Activated CD4-positive, CD25-positive, alpha-beta regulatory T cell treated with anti-CD3 and anti-CD28 coated beads, Interleukin-2, amount 50 U/mL, for 72 hours (primary cell): ENCODE measurements at regions not wholly inside any gene's neighbourhood (a gene's known extent, or its start where the extent isn't known, plus 50 kb on each side); places are given as distances from the start of the nearest gene placed in this dataset.
"Not testable (repeated sequence)": the region's sequence is repeated elsewhere in the genome, so short reads cannot be mapped to it uniquely, and the experiment has no call there.

Experiments used
- DNase-seq: peaks from one replicate; pipeline ENCODE4 v3.0.0; 2021

DNA sequence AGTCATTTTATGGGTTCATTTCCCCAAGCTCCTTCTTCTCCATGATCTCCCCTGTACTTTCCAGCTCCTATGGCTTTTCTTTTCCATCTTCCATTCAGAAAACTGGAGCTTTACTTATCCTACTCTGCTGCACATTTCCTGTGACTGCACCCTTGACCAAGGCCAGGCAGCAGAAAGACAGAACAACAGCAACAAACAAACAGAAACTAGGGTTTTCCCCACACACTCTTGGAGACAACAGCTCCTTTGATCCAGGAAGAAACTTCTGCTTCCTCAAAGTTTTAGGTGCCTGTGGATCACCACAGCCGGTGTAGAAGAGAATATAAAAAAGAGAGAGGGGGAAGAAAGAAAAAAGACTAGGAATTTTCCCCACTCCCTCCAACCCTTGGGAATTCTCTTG lies 342.3 kb upstream of the CFAP20DC start:
- no peak for DNase-seq

DNA sequence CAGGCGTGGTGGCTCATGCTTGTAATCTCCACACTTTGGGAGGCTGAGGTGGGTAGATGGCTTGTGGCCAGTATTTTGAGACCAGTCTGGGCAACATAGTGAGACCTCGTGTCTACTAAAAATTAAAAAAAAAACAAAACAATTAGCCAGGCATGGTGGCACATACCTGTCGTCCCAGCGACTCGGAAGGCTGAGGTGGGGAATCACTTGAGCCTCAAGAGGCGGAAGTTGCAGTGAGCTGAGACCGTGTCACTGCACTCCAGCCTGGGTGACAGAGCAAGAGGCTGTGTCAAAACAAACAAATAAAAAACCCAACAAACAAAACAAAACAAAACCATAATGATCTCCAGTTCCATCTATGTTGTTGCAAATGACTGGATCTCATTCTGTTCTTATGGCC lies 341.3 kb upstream of the CFAP20DC start:
- DNase-seq = no peak

DNA sequence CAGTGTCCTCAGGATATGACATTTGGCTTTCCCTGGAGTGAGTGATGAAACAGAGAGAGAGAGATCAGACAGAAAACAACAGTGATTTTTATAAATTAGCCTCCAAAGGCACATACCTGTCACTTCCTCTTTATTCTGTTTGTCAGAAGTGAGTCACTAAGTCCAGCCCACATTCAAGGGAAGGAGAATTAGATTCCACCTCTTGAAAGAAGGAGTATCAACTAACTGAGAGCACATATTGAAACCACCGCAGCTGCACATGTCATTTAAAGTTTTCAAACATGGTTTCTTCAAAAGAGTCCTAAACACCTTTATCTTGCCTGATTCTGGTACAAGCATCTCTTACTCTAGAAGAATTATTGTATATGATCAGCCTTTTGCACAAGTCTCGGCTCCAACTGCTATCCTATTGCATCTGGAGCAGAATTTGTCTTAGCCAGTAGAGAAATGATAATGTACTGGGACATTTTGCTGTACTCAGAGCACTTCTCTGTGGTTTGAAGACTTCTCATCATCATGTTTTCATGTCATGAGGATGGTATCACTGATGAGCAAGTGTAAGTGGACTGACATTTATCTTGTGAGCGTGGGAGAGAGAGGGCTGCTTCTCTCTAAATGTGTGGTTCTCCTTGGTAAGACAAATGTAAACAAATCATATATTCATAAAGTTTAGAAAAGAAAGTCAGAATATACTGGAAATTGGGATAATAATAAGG lies 338.9 kb upstream of the CFAP20DC start:
- no peak for DNase-seq

DNA sequence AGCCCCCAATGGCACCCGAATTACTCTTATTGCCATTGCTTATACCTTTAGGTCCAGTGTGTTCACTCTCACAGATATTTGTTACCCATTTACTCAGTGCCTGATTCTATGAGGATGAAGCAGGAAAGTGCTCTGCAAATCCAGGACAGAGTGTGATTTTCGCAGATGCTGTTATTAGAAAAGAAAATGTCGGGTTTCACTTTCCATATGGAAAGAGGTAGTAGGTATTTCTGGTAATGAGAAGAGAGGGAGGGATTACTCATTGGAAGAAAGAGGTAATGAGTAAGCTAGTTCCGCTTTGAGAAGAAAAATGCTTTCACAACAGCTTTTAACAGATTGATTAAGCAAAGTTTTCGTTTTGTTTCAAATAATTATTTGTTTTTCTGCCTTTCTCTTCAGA lies 336.3 kb upstream of the CFAP20DC start:
- DNase-seq = no peak

DNA sequence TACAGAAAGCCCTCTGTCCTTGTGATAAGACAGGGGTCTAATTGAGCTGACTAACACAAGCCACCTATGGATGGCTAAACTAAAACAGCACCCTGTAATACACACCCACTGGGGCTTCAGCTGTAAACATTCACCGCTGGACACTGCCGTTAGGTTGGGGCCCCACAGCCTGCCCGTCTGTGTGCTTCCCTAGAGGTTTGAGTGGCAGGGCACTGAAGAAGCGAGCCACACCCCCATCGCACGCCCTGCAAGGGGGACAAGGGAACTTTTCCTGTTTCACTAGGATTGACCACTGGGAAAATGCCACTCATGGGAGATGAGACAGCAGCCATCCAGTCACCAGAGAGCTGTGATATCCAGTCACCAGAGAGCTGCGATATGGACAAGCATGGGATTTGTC lies 335.7 kb upstream of the CFAP20DC start:
- DNase-seq = no peak

DNA sequence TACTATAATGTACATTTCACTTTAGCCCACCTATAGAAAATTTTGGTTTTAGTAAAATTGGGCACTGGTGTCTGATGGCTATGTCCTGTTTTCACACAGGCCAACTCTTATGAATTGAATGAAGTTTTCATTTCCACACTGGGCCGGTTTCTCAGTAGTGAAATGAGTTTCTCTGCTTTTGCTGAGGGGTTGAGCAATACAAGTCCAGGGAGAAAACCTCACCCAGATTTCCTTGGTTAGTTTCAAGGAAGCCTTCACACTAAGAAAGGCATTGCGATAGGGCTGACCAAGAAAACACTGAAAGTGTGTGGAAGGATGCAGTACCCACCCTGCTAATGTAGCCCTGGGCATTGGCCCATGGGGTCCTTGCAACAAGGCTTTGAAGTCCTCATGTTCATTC lies 331.5 kb upstream of the CFAP20DC start:
- DNase-seq = no peak

DNA sequence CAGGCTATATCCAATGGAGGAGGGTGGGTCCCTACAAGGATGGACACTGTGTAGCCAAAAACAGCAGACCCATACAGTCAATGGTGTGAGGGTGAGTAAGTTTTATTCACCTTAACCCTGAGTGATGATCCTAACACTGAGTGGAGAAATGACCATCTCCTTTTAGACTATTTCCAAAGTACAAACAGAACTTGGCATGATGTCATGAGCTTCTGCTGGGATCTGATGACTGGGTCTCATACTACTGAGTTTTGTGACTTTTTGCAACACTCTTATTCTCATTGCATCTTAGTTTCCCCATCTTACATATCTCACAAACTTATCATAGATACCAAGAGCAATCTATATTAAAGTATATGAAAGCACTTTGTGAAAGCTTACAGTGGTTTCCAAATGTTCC lies 330.3 kb upstream of the CFAP20DC start:
- no peak for DNase-seq

DNA sequence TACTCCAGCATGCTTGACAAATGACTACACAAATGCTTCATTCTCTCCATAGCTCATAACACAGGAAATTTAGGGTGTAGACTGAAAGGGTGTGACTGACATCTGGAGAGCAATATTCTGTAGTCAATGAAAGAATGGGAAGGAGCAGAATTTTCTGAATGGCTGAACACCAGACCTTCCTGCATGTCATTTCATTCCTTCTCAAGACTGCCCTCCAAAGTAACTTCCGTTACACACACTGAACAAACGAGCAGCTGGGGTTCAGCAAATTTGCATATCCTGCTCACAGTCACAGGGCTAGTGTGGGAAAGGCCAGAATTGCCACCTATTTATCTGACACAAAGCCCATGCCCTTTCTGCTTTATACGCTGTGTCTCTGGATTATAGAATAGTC lies 325.0 kb upstream of the CFAP20DC start:
- DNase-seq = no peak

DNA sequence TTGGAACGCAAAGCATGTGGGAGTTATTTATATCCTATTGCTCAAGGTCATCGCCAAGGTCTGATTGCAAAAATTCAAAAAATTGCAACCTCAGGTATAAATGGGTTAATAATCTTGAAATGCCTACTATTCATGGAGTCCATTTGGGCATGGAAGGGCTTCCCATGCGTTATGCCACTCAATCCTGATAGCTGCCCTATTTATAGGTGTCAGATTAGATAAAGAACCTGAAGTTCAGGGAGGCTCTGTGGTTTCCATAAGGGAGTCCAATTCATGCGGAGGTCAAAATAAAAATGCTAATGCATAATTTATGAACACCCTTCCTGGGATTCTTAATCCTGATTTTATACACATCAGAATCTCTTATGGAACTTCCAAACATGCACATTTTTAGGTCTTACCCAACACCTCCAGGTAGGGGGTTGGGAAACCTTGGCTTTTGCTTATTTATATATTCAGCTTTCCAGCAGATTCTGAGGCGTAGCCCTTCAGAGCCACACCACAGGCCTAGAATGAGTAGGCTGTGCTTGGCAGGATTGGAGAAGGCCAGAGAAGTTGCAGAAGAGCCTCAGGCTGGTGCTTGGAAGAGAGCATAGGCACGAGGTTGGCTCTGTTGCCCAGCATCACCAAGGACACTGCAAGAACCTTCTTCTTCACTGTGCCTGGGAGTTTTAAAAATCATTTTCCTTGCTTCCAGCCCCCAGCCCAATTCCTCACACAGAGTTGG lies 324.4 kb upstream of the CFAP20DC start:
- DNase-seq = no peak

DNA sequence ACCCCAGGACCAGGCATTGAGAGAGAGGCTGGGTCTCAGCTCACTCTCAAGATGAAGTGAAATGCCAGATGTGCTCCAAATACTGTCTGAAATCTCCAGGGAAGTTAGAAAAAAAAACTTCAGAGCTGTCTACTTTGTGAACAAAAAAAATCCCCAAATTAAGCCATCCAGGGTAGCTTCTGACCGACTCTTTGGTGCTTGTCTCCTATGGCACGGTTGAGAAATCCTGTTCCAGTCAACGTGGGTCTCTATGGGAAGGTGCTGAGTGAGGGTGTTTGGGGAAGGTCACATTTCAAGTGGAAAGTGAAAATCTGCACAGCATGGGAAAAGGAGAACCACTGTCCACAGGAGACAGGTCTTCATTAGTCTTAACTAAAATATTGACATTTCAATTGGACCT lies 322.5 kb upstream of the CFAP20DC start:
- DNase-seq = no peak

DNA sequence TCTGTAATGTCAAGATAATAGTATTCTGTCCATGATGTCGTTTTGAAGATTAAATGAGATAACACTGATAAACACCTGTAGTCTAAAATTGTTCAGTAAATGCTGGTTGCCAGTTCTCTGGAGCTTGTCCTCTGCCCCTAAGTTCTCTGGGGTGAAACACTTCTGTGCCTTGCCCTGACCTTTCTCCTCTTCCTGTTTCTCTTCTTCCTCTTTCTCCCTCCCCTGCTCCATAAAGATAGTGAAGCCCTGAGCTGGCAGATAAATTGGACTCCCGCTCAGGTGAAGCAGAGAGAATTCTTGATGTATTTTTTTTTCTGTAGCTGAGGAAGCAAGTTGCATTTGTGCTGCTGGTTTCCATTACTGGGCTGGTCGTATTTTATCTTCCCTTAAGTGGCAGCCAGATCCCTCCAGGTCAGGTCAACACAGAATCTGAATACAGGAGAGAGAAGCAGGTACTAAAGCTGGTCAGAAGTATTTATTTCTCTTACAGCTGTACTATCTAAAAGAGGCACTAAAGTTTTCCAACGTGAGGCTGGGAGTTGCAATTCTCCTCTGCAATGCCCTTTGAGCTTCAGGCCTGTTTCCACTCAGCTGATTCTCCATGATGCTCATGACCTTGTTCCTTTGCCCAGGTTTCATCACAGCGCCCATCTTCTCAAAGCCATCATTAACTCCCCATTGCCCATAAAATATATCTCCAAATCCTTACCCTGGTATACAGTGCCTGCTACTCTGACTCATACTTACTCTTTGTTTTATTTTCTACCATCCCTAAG lies 319.3 kb upstream of the CFAP20DC start:
- no peak for DNase-seq

DNA sequence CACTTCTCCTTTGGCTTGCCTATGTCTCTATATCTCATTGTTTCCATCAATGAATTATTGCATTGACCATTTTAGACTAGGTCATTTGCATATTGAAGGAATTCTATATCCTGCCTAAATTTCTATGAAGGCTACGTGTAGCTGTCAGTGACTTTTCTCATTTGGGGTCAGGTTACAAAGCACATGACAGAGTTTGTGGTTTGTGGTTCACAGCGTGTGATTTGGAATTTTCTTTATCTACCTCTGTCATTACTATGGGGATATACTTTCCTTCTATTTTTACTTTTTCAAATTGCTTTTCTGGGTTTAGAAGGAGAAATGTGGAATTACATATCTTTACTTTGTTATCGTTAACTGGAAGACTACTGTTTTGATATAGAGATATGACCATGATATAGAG lies 317.3 kb upstream of the CFAP20DC start:
- no peak for DNase-seq

DNA sequence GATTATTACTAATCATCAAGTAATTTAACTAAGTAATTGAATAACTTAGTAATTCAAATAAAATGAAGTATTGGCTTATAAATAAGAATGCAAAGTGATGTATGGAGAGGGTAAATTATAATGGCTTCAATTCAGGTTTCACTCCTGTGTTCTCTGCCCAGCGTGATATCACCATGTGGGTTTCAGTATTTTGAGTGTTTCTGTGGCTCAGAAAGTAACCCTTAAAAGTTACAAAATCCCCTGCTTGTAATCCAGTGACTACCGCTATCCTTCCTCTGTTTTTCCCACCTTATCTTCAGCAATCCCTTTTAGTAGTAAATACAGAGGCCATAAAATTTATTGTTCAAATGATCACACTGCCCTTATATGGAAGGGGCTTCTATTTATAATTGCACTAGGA lies 316.4 kb upstream of the CFAP20DC start:
- no peak for DNase-seq

DNA sequence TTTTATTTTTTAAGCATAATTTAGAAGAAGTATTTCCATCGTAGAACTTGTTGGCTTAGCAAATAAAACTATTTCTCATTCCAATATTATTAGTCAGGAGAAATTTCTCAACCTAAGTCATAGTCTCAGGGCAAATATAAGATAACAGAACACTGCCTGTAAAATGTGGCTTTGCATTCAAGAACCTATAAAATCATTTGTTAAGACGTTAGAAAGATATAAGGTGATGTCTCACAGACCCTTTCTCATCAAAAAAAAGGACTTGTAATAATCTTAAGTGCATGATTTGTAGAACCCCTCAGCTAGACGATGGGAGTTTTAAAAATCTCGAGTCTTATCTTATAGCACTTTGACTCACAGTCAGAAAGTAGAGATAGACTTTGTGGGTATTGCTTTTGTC lies 314.7 kb upstream of the CFAP20DC start:
- no peak for DNase-seq

DNA sequence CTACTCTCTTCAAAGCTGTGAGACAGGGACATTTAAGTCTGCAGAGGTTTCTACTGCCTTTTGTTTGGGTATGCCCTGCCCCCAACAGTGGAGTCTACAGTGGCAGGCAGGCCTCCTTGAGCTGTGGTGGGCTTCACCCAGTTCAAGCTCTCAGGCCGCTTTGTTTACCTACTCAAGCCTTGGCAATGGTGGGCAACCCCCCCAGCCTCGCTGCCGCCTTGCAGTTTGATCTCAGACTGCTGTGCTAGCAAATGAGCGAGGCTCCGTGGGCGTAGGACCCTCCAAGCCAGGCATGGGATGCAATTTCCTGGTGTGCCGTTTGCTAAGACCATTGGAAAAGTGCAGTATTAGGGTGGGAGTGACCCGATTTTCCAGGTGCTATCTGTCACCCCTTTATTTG lies 310.5 kb upstream of the CFAP20DC start:
- DNase-seq = not testable (repeated sequence)

DNA sequence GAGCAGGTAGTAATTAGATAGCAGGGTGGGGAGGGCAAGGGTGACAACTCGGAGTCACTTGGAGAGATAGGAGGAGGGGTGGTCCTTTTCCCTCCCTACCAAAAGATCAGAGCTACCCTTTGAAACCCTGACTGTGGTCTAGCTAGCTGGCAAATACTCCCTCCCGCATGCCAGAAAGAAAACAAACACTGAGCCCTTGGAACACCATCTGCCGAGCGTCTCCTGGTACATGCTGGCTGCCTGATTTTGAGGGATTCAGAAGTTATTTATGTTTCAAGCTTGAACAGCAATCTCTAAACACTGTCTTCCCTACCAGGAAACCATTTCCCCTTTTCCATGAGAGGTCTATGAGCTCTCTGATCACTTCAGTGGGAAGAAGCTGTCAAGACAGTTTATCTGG lies 291.6 kb upstream of the CFAP20DC start:
- DNase-seq = no peak

DNA sequence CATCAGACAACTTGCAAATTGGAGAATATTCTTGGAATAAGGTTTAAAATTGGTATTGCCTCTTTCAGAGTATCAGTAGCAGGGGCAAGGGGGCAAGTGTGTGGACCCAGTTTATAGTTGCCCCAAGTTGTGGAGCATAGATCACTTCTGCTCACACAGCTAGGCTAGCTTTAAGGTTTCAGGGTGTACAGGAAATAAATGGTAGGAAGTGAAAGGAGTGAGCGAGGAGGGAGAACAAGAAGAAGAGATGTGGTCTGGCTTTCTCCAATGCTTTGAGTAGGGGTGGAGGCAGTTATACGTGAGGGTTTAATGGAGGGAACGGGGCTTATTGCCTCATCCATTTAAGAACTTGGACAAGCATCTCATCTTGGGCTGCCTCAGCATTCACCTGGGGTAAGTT lies 290.0 kb upstream of the CFAP20DC start:
- DNase-seq = no peak

DNA sequence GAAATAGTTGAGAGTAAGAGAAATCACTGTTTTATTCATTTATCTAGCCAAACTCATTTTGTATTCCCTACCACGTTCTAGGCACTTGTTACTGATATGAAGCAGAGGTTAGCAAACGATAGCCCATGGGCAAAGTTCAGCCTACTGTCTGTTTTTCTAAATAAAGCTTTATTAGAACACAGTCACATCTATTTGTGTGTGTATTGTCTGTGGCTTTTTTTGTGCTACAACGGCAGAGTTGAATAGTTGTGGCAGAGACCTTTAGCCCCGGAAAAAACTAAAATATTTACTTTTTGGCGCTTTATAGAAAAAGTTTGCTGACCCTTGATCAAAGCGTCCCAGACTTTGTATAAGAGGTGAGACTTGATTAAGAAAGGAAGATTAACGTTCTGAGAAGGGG lies 289.1 kb upstream of the CFAP20DC start:
- DNase-seq = no peak

DNA sequence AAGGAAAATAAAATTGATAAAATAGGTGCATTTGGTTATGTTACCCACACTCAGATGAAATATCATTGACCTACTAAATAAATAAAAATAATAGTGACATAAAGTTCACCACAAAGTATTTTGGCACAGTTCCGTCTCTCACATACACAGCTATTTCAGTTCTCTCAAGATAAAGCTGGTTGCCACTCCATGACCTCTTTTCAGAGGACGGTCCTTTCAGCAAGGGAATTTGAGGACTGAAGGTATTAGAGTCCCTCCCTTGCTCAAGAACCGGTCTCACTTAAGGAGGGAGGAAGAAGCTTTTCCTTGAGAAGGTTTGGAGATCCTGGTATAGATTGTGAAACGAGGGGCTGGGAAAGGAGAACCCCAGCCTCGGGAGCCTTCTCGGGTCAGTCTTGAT lies 285.5 kb upstream of the CFAP20DC start:
- no peak for DNase-seq

DNA sequence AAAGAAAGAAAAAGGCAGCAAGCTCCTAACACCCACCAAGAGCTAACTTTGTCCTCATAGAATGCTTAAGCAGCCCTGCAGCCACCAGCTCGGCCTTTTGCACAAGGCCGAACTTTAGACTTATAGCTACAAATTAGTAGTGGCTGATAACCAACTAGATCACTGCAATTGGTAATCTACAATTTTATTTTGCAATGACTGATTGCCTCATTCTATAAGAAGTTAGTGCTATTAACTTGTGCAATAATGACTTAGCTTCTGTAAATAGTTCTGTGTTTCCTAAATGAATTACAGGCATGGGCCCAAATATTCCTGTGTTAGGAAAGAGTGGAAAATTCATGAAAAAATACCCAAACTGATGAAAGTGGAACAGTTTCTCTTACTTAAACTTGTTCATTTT lies 284.8 kb upstream of the CFAP20DC start:
- no peak for DNase-seq

DNA sequence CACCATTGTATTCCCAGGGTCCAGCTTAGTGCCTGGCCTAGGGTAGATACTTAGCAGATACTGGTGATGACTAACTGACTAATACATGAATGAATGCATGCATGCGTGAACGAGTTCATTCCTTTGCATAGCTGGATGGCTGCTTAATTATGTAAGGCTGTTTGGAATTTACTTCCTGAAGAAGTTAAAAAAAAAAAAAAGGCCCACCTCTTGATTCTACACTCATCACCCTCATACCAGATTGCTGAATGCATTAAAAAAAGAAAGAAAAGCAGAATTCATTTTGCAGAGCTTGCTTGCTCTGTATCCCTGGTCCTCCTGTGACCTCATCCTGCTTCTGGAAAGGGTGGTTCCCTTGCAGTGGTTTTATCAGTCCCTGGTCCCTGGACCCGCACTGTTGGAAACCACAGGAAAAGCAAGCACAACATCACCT lies 277.6 kb upstream of the CFAP20DC start:
- no peak for DNase-seq

DNA sequence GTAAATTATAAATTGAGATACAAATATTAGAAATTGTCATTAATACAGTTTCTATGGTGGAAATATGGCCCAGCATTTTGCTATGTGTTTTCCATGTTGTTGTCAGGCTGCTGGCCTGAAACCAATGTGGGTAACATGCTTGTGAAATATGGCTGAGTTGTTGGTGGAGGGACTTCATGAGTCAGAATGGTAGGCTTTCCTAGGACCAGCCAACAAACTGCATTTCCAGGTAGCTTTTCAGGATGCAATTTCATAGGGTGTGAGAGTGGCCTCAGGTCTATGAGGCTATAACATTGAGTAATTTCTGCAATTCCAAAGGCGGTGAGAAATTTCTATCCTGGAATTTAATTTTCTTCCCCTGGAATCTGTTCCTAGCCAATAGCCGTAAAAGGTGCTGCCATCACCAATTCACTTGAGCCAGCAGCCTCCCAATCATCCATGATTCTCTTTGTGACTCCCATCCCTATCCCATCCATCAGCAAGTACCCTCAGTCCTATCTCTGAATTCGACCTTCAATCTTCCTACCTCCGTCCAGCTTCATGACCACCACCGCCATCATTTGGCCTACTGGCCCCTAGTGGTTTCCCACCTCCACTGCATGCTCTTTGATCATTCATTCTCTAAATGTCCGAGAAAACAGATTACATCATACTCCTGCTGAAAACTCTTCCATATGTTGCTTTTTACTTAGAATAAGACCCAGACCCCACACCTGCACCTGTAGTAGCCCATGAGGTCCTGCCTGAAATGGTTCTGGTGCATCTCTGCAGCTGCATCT lies 276.6 kb upstream of the CFAP20DC start:
- DNase-seq = no peak

DNA sequence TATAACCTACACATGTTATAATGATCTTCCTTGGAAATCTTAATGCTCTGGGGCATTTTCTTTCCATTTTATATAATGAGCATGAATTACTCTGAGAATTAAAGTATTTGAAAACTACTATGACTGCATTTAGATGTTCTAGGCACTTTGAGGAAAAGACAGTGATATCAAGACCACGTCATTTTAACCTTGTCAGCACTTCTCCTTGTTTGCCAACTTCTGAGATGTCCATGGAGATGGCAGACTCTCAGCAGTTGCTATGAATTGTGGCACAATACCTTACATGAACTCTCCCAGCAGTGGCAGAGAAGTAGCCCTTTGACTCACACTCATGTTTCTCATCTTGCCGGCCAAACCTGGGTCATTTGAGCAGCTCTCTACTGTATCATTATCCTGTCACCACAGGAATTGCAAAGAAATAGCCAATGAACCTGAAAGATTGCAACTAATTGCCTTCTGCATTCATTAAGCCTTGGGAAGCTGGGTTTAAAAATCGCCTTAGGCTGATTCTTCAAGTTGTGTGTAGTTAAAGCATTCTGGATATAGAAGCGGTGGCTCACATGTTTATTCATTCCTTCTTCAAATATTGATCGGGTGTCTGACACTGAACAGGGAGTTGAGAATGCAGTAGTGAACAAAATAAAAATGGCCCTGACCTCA lies 272.2 kb upstream of the CFAP20DC start:
- DNase-seq = no peak
